SK-N-SH treated with all-trans-retinoic acid at 6 μM for 48 hours (cell line): ENCODE measurements at regions not wholly inside any gene's neighbourhood (a gene's known extent, or its start where the extent isn't known, plus 50 kb on each side); places are given as distances from the start of the nearest gene placed in this dataset.

Experiments used
- ATAC-seq: fragments of 200-7000 bp; cut with Tn5 transposase; 3 replicates; pipeline ENCODE4 v1.9.1; 2020; ENCODE audit warnings: mild to moderate bottlenecking, moderate library complexity
- ARNTL ChIP-seq: fragments of 450-650 bp; formaldehyde crosslinking; IDR thresholded peaks from 2 replicates; pipeline ENCODE4 v1.5.0; 2020; ENCODE audit warnings: low read depth, mild to moderate bottlenecking, moderate library complexity, borderline replicate concordance
- BACH2 ChIP-seq: fragments of 250-450 bp; sonication (Bioruptor Pico); IDR thresholded peaks from 2 replicates; pipeline ENCODE4 v1.9.0; 2021; ENCODE audit warnings: mild to moderate bottlenecking, borderline replicate concordance
- CREB5 ChIP-seq: fragments of 250-450 bp; sonication (Bioruptor Pico); IDR thresholded peaks from 2 replicates; pipeline ENCODE4 v1.5.1; 2020; ENCODE audit warnings: low read depth, mild to moderate bottlenecking, moderate library complexity
- CSDC2 ChIP-seq: fragments of 250-450 bp; sonication (Bioruptor Pico); IDR thresholded peaks from 2 replicates; pipeline ENCODE4 v1.5.0; 2020; ENCODE audit warnings: mild to moderate bottlenecking, moderate library complexity
- ESRRG ChIP-seq: fragments of 250-450 bp; sonication (Bioruptor Pico); IDR thresholded peaks from 2 replicates; pipeline ENCODE4 v1.6.1; 2021; ENCODE audit warnings: mild to moderate bottlenecking
- GLIS3 ChIP-seq: fragments of 250-450 bp; sonication (Bioruptor Pico); IDR thresholded peaks from 2 replicates; pipeline ENCODE4 v1.5.0; 2020; ENCODE audit warnings: mild to moderate bottlenecking, moderate library complexity
- ISL1 ChIP-seq: fragments of 250-450 bp; sonication (Bioruptor Pico); IDR thresholded peaks from 2 replicates; pipeline ENCODE4 v2.1.2; 2022; ENCODE audit warnings: mild to moderate bottlenecking, moderate library complexity
- OSR1 ChIP-seq: fragments of 250-450 bp; sonication (Bioruptor Pico); IDR thresholded peaks from 2 replicates; pipeline ENCODE4 v1.8.0; 2022; ENCODE audit warnings: moderate library complexity, mild to moderate bottlenecking, inconsistent platforms
- POU6F1 ChIP-seq: fragments of 250-450 bp; sonication (Bioruptor Pico); IDR thresholded peaks from 2 replicates; pipeline ENCODE4 v1.8.0; 2021; ENCODE audit warnings: low read depth, mild to moderate bottlenecking, moderate library complexity, borderline replicate concordance
- PPARA ChIP-seq: fragments of 250-450 bp; sonication (Bioruptor Pico); IDR thresholded peaks from 2 replicates; pipeline ENCODE4 v1.5.0; 2020; ENCODE audit warnings: mild to moderate bottlenecking, borderline replicate concordance
- RARB ChIP-seq: fragments of 250-450 bp; sonication (Bioruptor Pico); IDR thresholded peaks from 2 replicates; pipeline ENCODE4 v1.8.0; 2021; ENCODE audit warnings: mild to moderate bottlenecking, moderate library complexity
- SNAI2 ChIP-seq: fragments of 250-450 bp; sonication (Bioruptor Pico); IDR thresholded peaks from 2 replicates; pipeline ENCODE4 v1.5.0; 2020; ENCODE audit warnings: mild to moderate bottlenecking, moderate library complexity
- TCF4 ChIP-seq: fragments of 250-450 bp; sonication (Bioruptor Pico); IDR thresholded peaks from 2 replicates; pipeline ENCODE4 v1.8.0; 2021; ENCODE audit warnings: mild to moderate bottlenecking, moderate library complexity, borderline replicate concordance
- TOX ChIP-seq: fragments of 250-450 bp; sonication (Bioruptor Pico); IDR thresholded peaks from 2 replicates; pipeline ENCODE4 v1.8.0; 2021; ENCODE audit warnings: mild to moderate bottlenecking, moderate library complexity, borderline replicate concordance
- ZC3H10 ChIP-seq: fragments of 250-450 bp; sonication (Bioruptor Pico); IDR thresholded peaks from 2 replicates; pipeline ENCODE4 v1.5.1; 2021; ENCODE audit warnings: mild to moderate bottlenecking, moderate library complexity
- ZFP3 ChIP-seq: fragments of 250-450 bp; sonication (Bioruptor Pico); IDR thresholded peaks from 2 replicates; pipeline ENCODE4 v1.5.0; 2020; ENCODE audit warnings: mild to moderate bottlenecking, moderate library complexity
- ZFP30 ChIP-seq: fragments of 450-650 bp; formaldehyde crosslinking; IDR thresholded peaks from 2 replicates; pipeline ENCODE4 v1.5.0; 2022; ENCODE audit warnings: mild to moderate bottlenecking, moderate library complexity
- ZNF565 ChIP-seq: fragments of 450-650 bp; formaldehyde crosslinking; conservative IDR thresholded peaks from 2 replicates; pipeline ENCODE4 v1.5.0; 2020; ENCODE audit warnings: low read depth, mild to moderate bottlenecking, moderate library complexity
- ZNF70 ChIP-seq: fragments of 450-650 bp; formaldehyde crosslinking; IDR thresholded peaks from 2 replicates; pipeline ENCODE4 v1.5.0; 2020; ENCODE audit warnings: mild to moderate bottlenecking, moderate library complexity
- ZNF8 ChIP-seq: fragments of 450-650 bp; formaldehyde crosslinking; IDR thresholded peaks from 2 replicates; pipeline ENCODE4 v1.5.0; 2020; ENCODE audit warnings: mild to moderate bottlenecking, moderate library complexity

- TF ChIP-seq CREB5 (CRISPR knock-in tag): no peak
- no peak for TF ChIP-seq ZFP3 (CRISPR knock-in tag)
- TF ChIP-seq PPARA: no peak
- TF ChIP-seq POU6F1 (CRISPR knock-in tag): no peak
- TF ChIP-seq ZC3H10: no peak
- TF ChIP-seq RARB (CRISPR knock-in tag): no peak
These were observed 184.9 kb downstream of the SEC16B start (continued) for GRCh38 chr1:177784936-177785335.

GRCh38 chr1:177784409-177784808, 185.4 kb downstream of the SEC16B start:
- no peak for TF ChIP-seq PPARA
- TF ChIP-seq ZNF8: no peak
- no peak for TF ChIP-seq TOX (CRISPR knock-in tag)
- TF ChIP-seq TCF4 (CRISPR knock-in tag): no peak
- TF ChIP-seq OSR1: no peak
- no peak for TF ChIP-seq CSDC2 (CRISPR knock-in tag)
- TF ChIP-seq, all 23 proteins: peak for 0
- no peak for ATAC-seq

GRCh38 chr1:177783051-177783450, 186.8 kb downstream of the SEC16B start:
- ATAC-seq: no peak

GRCh38 chr1:177780096-177780700, 189.7 kb downstream of the SEC16B start:
- no peak for ATAC-seq

More at GRCh38 chr1:177783051-177783450, 186.8 kb downstream of the SEC16B start:
- TF ChIP-seq CREB5 (CRISPR knock-in tag) (no peak), TCF4 (CRISPR knock-in tag) (no peak), ZFP30 (CRISPR knock-in tag) (no peak), PPARA (no peak)

GRCh38 chr1:177779166-177779965, 190.5 kb downstream of the SEC16B start:
- ATAC-seq: no peak
- no peak for TF ChIP-seq SNAI2 (CRISPR knock-in tag)

More at GRCh38 chr1:177780096-177780700, 189.7 kb downstream of the SEC16B start:
- TF ChIP-seq ZFP3 (CRISPR knock-in tag) (no peak), ESRRG (no peak), ZNF8 (no peak), ZFP30 (CRISPR knock-in tag) (no peak), GLIS3 (CRISPR knock-in tag) (no peak), ARNTL (CRISPR knock-in tag) (no peak), ZNF70 (CRISPR knock-in tag) (no peak), TOX (CRISPR knock-in tag) (no peak), BACH2 (no peak), ZNF565 (CRISPR knock-in tag) (no peak), ISL1 (CRISPR knock-in tag) (no peak), CSDC2 (CRISPR knock-in tag) (no peak)

GRCh38 chr1:177775924-177776323, 193.9 kb downstream of the SEC16B start:
- no peak for TF ChIP-seq OSR1
- TF ChIP-seq, all 23 proteins: peak for 0
- ATAC-seq: no peak
